ENCODE measurements at regions not wholly inside any gene's neighbourhood (a gene's known extent, or its start where the extent isn't known, plus 50 kb on each side); places are given as distances from the start of the nearest gene placed in this dataset.

DNA sequence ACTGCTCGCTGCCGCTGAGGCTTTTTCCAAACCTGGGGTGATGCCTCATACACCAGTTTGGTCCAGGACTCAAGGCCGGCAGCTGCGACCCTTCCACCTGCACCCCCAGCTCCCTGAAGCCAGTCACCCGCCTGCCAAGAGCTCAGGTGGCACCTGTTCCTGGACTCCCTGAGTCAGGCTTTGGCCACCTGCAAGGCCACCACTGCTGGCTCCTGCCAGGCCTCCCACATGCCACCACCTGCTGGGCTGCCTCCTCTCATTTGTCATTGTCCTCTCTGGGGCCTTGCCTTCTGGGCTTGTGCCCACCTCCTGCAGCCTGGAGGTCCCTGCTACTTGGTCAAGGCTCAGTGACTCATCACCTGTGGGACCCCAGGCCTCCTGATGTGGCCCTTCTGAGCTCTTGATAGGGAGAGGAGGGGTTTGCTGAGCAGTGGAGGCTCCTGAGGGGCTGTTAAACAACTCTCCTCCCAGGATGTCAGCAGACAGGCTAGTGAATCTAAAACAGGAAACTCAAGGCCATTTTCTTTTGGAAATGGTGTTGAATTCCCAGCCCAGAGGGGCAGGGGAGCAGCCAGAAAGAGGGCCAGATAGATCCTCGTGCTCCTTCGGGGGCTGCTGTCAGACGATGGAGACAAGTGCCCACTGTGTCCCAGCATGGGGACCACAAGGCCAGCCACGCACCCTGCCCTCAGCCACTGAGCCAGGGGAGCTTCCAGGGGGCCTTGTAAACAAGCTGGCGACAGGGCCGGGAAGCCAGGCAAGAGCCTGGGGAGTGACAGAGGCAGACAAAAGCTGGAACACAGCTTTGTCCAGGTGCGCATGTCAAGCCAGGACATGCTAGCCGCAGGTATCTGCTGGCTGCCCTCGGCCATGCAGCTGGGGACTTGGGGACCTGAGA, 416.8 kb downstream of the LRATD1 start:
- no peak for DNase-seq

DNA sequence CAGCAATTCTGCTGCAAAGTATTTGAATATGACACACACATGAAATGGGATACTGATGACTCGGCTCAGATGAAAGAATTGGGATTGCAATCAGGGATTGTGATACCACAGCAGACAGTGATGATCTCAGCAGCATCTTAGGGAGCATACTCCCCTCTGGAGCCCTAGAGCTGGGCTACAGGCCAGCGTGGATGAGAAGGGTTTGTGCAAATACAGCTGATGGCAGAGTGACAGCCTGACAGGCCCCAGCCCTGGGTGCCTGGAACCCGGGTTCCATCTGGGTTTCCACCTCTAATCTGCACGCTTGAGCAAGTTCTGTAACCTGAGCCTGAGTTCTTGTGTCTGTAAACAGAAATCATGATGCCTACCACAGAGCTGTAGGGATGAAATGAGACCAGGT, 418.0 kb downstream of the LRATD1 start:
- peak; percentile 37 for DNase-seq

DNA sequence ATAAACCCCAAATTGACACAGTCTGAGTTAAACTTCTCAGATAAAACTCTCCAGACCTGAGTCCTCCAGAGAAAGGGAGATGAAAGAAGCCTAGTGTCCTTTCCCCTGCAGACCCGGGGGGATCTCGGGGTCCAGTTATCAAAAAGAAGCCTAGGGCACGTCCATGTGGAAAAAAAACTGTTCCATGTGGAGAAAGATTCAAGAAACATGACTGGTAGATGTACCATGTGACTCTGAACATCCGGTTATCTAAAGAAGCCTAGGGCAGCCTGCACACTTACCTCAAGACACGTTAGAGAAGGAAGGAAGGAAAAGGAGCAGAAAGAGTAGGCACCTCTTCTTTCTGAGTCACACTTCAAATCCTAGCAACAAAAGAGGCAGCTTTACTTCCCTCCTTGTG, 421.0 kb downstream of the LRATD1 start:
- no peak for DNase-seq

DNA sequence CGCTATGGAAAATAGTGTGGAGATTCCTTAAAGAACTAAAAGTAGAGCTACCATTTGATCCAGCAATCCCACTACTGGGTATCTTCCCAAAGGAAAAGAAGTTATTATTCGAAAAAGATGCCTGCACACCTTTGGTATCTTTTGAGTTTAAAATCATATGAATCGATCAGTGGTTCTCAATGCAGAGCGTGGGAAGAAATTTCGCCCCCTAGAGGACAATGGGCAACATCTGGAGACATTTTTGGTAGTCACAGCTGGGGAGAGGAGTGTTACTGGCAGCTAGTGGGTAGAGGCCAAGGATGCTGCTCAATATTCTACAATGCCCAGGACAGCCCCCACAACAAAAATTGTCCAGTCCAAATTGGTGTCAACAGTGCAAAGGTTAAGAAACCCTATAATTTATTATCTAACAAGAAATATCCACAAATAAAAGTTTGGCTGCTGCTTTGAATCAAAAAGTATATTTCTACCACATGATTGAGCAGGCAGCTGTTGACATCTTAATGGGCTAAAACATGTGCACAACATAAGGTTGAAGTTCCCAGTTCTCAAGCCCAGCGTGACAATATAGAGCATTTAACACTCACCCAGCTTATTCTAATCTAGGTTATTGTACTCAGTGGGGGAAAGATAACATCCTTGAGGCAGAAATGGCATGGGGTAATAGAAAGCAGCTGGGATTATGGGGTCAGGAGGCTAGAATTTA, 425.7 kb downstream of the LRATD1 start:
- DNase-seq = no peak

DNA sequence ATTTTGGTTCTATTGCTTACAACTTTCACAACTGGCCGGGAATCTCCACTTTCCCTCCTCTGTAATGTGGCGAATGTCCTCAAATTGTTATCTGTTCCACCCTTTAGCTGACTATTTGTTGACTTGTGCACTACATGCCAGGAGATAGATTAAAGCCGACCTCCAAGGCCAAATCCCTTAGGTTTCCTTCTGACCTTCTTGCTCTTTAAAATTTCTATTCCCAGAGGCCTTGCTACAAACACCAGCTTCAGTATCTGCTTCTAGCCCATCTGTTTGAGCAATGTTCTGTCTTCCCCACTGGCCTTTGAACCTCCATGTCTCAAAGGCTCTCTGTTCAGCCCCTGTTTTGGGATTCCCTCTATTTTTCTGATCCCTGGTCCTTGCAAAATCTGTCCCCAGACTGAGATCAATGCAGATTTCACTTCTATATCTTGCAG, 426.2 kb downstream of the LRATD1 start:
- DNase-seq = no peak

DNA sequence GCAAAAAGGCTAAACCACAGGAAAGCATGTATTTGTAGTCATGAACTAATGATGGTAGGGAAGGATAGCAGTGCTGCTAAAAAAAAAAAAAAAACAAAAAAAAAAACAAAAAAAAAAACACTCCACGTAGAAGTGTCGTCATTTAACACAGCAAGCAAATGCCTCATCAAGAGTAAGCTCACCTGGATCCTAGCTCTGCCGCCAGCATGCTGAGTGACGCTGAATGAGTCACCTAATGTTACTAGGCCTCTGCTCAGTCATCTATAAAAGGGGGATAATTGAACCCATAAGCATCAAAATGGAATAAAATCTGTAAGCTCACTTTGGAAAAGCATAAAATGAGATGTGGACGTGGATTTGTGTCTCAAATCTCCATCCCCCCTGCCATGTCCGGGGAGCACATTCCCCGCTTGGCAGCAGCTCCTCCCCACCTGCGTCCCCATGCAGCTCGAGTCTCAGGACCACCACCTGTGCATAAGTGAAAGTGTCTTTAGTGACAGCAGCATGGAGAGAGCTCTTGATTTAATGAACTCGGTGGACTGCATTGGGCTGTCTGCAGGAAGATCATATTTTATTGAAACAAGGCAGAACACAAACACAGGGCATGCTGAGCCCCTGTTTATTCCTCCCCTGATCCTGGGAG, 427.5 kb downstream of the LRATD1 start:
- no peak for DNase-seq

DNA sequence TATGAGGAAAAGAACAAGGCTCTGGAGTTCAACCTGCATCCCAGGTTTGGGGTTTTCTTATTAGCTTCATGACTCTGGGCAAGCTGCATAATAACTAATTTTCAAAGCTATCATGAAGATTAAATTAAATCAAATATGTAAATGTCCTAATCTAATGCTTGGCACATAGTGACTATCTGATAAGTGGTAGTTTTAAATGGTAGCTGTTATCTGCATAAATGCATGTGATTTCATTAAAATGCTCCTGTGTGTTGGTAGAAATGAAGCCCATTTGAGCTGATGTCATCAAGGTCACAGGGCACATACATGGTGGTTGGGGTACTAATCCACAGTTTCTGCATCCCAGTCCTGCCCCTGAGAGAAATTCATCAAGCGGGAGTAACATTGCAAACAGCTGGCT, 428.8 kb downstream of the LRATD1 start:
- no peak for DNase-seq

DNA sequence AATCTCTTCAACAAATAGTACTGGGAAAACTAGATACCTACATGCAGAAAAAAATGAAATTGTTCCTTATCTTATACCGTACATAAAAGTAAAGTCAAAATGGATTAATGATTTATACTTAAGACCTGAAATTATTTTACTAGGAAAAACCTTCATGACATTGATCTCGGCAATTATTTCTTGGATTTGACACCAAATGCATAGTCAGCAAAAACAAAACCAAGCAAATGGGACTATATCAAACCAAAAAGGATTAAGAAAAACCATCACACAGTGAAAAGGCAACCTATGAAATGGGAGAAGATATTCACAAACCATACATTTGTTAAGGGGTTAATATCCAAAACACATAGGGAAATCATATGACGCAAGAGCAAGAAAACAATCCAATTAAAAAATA, 433.6 kb downstream of the LRATD1 start:
- DNase-seq = no peak

DNA sequence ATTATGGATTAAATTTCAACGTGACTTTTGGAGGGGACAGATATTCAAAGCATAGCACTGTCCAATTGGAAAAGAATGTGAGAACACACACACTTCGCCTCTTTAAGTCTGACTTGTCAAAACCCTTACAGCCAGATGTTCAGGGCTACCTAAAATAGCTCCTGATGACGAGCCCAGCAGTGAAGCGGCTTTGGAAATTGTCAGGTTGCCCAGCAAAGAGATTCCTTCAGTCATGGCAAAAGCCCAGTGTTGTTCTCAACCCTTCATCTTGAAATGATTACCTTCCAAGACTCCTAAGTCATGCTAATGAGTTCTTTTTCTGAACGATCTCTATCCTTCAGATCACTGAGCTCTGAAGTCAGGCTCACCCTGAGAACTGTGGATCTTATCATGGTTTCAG, 436.6 kb downstream of the LRATD1 start:
- DNase-seq = no peak

DNA sequence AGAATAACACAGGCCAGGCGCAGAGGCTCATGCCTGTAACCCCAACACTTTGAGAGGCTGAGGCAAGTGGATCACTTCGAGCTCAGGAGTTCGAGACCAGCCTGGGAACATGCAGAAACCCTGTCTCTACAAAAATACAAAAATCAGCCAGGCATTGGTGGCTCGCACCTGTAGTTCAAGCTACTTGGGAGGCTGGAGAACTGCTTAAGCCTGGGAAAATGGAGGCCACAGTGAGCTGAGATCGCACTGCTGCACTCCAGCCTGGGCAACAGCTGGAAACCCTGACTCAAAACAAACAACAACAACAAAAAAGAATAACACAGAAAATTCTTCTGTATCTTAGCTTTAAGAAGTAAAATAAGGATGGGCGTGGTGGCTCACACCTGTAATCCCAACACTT, 440.3 kb downstream of the LRATD1 start:
- DNase-seq = no peak

DNA sequence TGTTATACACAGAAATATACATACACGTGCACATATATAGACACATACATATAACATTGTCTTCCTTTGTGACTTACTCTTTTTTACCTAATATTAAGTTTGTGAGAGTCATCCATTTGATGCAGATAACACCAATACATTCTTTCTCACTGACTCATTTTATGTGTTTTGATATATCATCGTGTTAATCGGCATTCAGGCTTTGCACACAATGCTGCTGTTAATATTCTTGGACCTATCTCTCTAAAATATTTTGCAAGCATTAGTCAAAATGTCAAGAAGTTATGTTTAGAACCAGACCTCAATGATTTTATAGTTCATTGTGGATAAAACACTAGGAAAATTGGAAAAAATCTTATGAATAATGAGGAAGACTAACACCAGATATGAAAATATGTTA, 441.1 kb downstream of the LRATD1 start:
- DNase-seq = no peak

DNA sequence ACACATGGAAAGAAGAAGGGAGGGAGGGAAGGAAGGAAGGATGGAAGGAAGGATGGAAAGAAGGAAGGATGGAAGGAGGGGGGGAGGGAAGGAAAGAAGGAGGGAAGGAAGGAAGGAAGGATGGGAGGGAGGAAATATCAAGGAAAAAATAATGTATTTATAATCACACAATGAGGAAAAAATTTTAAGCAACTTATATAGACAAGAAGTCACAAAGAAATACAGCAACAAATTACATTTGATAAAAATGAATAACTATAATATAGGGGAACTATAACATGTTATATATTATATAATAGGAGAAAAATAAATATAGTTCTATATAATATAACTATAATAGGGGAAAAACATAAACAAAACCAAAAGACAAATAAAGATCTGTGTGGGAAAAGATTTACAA, 441.8 kb downstream of the LRATD1 start:
- no peak for DNase-seq

DNA sequence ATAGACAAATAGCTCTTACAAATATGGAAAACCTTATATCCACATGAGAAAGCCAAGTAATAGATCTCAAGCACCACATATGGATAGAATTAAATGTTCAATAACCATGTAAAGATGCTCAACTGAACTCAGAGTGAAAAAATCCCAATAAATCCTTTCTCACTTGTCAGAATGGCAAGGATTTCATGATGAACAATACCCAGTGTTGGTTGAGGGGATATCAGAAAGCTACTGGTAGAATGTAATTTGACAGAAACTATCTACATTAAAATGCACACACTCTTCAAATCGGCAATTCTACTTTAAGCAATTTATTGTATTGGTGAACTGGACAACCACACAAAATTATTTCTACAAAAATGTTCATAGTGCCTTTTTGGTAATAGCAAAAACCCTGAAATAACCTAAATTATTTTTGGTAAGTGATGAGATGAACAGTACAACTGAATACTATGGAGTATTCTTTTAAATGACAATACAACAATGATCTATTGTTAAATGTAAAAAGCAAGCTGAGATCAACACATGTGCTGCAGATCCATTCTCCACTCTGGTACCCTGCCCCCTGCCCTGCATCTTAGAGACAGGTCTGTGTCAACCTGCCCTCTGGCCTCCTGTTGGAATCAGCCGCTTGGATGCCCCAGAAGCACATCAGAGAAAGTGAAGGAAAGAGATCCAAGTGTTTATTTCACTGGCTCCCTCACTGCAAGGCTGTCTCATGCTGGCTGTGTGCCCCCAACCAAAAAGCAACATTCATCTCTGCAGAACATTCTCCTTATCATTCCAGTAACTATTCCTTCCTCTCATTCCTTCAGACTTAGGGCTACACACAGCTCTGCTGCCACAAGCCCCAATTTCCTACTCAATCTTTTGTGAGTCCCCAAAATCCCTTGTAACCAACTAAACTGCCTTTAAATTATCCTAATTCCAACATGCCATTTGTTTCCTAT, 442.5 kb downstream of the LRATD1 start:
- DNase-seq = no peak

DNA sequence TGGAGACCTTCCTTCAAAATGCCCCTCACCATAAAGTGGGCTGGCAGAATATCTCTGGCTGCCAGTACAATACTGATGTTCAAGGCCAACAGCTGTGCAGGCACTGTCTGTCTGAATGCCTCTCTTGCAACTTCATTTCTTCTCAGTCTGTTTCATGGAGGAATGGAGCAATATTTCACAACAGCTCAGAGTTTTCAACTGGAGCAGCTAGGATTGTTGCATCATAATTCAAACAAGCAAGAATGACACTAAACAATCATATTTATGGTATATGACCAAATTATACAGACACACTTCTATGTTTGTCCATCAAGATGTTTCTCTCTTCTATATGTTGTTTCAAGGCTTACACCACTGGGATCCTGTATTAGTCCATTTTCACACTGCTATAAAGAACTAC, 444.2 kb downstream of the LRATD1 start:
- no peak for DNase-seq

DNA sequence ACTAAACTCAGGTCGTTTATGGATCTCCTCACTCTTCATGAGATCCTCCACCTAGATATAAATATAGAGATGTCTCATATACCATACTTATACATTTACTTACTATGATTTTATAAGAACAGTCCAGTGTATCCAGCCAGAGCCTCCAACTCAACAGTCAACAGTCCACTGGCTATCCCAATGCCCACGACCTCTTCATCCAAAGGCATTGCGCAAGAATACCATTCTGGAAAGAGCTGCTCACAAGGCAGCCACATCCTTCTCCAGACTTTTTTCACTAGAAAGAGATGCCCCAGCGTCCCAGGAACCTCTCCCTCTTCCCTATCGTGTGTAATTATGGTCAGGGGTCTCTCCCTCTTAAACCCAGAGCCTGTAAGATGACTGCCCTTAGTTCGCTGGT, 448.8 kb downstream of the LRATD1 start:
- DNase-seq = no peak

DNA sequence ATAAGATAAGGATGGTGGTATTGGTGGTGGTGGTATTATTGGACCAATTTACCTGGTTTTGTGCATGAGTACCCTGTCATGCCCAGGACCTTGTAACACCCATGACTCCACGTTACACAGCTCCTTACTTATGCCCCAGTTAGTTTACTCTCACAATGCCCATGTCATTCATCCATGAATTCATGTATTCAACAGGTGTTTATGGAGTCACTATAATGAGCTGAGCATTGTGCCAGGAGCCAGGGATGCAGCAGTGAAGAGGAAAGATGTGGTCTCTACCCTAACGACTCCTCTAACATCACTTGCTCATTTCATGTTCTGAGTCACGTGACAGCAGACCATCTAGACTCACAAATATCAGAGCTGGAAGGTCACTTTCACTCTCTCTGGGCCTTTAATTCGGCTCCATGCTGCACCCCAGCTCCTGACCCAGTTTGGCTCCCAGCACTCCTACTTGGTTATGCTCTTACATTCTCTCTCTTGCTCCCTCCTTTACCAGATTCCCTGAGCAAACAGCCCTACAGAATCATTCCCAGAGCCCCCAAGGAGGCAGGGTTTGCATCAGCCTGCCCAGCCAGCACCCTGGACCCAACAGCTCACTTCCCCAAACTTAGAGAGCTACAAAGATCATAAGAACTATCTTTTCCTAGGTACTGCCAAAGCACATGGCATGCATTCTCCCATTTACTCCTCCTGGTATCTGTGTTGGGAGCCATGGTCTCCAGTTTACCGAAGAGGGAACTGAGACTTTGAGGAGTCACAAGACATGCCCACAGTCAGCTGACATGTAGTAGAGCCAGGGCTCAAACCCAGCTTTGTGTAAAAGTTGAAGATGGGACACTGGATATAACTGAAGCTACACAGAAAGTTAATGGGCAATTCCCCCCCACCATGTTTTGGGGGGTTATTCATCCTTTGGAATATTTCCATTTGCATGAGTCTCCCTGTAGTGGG, 449.9 kb downstream of the LRATD1 start:
- no peak for DNase-seq

DNA sequence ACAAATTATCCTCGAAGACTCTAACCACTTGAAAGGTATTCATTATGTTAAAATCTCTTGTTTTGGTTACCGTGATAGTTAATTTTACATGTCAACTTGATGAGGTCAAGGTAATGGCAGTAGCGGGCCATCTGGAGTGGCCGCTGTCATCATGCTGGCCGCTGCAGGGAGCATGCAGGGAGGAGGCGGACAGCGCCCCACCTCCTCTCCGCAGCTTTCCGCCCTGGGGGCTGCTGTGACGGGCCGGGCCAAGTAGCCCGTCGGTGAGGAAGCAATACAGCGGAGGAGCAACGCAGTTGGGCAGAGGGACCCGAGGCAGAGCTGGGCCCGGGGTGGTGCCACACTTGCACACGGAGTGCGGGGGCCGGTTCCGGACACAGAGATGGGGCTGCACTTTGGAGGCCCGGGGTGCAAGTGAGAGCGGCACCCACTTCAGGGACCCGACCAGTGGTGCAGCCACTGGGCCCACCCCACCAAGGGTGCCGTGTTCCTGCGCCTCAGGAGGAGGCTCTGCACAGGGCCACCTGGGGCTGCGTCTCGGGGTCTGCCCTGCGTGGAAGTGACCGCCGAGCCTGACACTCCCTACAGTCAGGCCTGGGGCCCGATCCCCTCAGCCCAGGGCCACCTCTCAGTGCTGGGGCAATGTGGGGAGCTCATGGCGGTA, 452.4 kb downstream of the LRATD1 start:
- DNase-seq = no peak

DNA sequence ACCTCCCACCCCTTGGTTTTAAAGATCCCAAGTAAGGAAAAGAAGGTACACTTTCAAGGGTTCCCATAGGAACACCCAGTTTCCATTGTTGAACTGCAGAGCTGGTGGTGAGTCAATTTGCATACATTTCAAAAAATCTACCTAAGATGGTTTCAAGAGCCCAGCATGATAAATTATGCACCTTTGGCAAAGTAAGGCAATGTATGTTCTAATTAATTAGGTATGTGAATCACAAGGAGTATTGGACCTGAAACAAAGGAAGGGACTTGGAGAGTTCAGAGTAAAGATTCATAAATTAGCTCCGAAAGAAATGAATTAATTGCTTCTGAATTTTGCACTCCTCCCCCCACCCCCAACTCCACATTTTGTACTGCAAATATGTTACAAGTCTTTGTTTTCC, 459.7 kb downstream of the LRATD1 start:
- DNase-seq = no peak

DNA sequence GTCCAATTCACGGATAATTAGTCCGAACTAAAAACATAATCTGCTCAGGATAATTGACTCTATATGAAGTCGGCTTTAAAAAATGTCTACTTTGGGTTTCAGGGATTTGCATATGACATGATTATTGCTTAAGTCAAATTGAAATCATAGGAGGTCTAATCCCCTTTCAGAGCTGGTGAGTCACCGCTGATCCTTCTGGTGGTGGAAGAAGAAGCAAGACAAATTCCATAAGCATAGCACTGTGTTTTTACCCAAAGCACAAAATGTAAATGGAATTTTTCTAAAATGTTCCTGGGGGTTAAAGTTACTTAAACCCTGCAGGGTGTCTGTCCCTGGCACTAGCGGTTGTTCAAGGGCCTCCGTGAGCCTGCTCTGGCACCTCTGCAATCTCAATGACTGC, 460.2 kb downstream of the LRATD1 start:
- DNase-seq = no peak

DNA sequence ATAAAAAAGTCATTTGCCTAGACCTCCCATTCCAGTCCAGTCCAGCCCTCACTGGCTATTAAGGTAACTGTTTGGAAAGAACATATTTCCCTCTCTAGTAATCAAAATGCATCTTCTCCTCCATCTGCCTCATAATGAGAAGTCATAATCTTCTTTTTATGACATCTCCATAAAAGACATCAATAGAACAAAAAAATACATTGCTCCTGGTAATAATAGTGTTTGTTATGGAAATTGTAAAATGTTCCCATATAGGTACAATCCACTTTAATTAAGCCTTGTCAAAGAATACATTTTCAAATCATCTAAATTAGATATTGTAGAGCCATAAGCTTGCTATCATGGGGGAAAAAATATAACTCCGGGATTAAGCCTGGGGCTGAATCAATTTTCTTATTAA, 461.6 kb downstream of the LRATD1 start:
- no peak for DNase-seq

DNA sequence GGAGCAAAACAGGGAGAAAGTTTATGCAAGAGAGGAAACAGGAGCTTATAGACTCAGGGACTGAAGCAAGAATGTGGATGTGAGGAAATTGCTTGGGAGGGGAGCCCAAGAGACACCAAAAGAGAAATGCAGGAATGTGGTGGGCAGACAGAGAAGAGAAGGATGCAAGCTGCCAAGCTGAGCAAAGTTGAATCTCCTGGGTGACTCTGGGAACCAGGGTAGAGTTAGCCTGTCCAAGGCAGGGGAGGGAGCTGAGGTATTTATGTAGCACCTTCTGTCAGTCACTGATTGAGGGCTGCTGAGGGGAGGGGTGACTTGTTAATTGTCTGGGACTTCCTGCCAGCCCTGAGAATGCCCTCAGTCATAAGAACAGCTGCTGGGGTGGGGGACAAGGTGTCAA, 464.3 kb downstream of the NBAS start:
- no peak for DNase-seq

Measured in NCI-H774 (cell line).